Parathyroid adenoma (tissue), 2 donors: ENCODE measurements at regions not wholly inside any gene's neighbourhood (a gene's known extent, or its start where the extent isn't known, plus 50 kb on each side); places are given as distances from the start of the nearest gene placed in this dataset.

ENCODE experiments used
- H2AFZ ChIP-seq: fragments of 300-600 bp; sonication (generic); one replicate; pipeline ENCODE4 v1.7.0; 2017; ENCODE audit warnings: antibody characterized with exemption, mild to moderate bottlenecking
- H3K27ac ChIP-seq: fragments of 300-600 bp; sonication (generic); one replicate; pipeline ENCODE4 v1.7.0; 2017
- H3K27me3 ChIP-seq: fragments of 300-600 bp; sonication (generic); one replicate; pipeline ENCODE4 v1.7.0; 2017; ENCODE audit warnings: low read length; ENCODE audit not compliant: control insufficient read depth, insufficient read depth
- H3K36me3 ChIP-seq: fragments of 300-600 bp; sonication (generic); one replicate; pipeline ENCODE4 v1.7.0; 2017; ENCODE audit warnings: low read length; ENCODE audit not compliant: control insufficient read depth, insufficient read depth
- H3K4me1 ChIP-seq: fragments of 300-600 bp; sonication (generic); one replicate; pipeline ENCODE4 v1.7.0; 2017; ENCODE audit warnings: control low read depth
- H3K4me2 ChIP-seq: fragments of 300-600 bp; sonication (generic); one replicate; pipeline ENCODE4 v1.7.0; 2017; ENCODE audit warnings: low read length
- H3K4me3 ChIP-seq: fragments of 300-600 bp; sonication (generic); one replicate; pipeline ENCODE4 v1.7.0; 2017; ENCODE audit warnings: low read depth, low read length
- H3K79me2 ChIP-seq: fragments of 300-600 bp; sonication (generic); one replicate; pipeline ENCODE4 v1.7.0; 2017; ENCODE audit warnings: control low read depth
- H3K9ac ChIP-seq: fragments of 300-600 bp; sonication (generic); one replicate; pipeline ENCODE4 v1.7.0; 2017; ENCODE audit warnings: mild to moderate bottlenecking
- H3K9me3 ChIP-seq: fragments of 300-600 bp; sonication (generic); one replicate; pipeline ENCODE4 v1.7.0; 2017; ENCODE audit warnings: low read length; ENCODE audit not compliant: control insufficient read depth
- TF ChIP-seq, protein P1 (sequence below): fragments of 300-600 bp; sonication (generic); IDR thresholded peaks from one replicate; pipeline ENCODE4 v1.7.0; 2017; ENCODE audit warnings: antibody characterized with exemption, mild to moderate bottlenecking
- donor health status: primary hyperparathyroidism.

DNA sequence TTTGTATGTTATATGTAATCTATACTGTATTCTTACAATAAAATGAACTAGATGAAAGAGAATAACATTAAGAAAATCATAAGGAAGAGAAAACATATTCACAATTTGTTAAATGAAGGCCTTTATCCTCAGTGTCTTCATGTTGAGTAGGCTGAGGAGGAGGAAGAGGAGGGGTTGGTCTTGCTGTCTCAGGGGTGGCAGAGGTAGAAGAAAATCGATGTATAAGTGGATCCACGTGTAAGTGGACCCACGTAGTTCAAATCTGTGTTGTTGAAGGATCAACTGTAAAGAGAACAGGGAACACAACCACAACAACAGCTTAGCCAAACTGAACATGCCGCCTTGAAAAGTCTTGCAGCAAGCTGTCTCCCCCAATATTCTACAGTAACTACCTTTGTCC, 161.6 kb upstream of the NRP1 start:
- no peaks in the 10 kb centered on the region for H3K4me1 ChIP-seq
- TF ChIP-seq, protein P1, sequence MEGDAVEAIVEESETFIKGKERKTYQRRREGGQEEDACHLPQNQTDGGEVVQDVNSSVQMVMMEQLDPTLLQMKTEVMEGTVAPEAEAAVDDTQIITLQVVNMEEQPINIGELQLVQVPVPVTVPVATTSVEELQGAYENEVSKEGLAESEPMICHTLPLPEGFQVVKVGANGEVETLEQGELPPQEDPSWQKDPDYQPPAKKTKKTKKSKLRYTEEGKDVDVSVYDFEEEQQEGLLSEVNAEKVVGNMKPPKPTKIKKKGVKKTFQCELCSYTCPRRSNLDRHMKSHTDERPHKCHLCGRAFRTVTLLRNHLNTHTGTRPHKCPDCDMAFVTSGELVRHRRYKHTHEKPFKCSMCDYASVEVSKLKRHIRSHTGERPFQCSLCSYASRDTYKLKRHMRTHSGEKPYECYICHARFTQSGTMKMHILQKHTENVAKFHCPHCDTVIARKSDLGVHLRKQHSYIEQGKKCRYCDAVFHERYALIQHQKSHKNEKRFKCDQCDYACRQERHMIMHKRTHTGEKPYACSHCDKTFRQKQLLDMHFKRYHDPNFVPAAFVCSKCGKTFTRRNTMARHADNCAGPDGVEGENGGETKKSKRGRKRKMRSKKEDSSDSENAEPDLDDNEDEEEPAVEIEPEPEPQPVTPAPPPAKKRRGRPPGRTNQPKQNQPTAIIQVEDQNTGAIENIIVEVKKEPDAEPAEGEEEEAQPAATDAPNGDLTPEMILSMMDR = no peak
- no peak overlapping the region for H3K27ac ChIP-seq
- H3K4me3 ChIP-seq = no peak overlapping the region
- H3K27me3 ChIP-seq = no peaks in the 10 kb centered on the region
- H3K79me2 ChIP-seq = no peaks in the 10 kb centered on the region
- no peak overlapping the region for H3K4me2 ChIP-seq
- H2AFZ ChIP-seq = no peak overlapping the region
- H3K36me3 ChIP-seq = no peaks in the 10 kb centered on the region
- H3K9ac ChIP-seq = no peak overlapping the region
- H3K9me3 ChIP-seq = no peaks in the 10 kb centered on the region

DNA sequence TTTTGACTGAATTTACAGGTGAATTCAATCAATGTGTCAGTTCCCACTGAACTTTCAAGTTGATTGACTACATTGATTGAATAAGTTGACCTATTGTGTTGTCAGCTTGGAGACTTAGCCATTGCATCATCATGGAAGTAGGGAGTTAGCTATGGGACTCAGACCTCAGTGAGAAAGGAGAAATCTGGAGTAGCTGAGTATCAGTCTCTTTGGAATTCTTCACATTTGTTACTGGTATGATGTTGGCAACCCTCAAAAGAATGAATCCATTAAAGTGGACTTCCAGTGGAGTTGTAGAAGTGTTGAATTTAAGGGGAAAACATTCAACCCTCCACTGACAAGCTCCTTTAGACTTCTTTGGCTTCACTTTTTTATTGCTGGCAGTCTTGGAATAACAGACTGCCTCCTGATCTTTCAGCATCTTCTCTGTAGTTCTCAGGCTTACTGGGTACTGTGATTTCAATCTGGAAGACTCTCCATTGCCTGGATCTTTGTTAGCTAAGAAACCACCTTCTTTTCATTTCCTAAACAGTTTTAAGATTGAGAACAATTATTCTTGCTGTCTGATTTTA, 160.3 kb upstream of the NRP1 start:
- H3K36me3 ChIP-seq = no peaks in the 10 kb centered on the region
- H3K79me2 ChIP-seq = no peaks in the 10 kb centered on the region
- H2AFZ ChIP-seq = no peak overlapping the region
- H3K9me3 ChIP-seq = no peaks in the 10 kb centered on the region
- TF ChIP-seq, protein P1 = no peak
- no peaks in the 10 kb centered on the region for H3K27me3 ChIP-seq
- H3K9ac ChIP-seq = no peak overlapping the region
- no peaks in the 10 kb centered on the region for H3K4me1 ChIP-seq
- no peak overlapping the region for H3K4me2 ChIP-seq
- no peak overlapping the region for H3K27ac ChIP-seq
- H3K4me3 ChIP-seq = no peak overlapping the region

DNA sequence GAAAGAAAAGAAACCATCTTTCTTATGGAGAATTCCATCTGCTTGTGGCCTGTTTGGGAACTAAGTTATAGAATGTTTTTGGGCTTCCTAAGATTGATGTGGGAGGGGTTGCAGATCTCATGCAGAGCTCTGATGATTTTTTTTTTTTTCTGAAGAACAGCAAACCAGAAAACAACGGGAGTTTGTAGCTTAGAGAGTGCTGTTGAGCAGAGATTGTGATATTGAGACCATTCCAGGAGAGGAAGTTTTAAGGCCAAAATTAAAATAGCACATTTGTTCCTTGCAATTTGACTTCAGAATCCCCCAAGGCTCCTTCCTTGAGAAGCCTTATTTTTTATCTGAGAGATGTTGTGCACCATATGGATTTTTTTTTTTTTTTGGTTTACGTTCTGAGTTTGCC, 159.5 kb upstream of the NRP1 start:
- Histone ChIP-seq H3K27me3 (no peaks in the 10 kb centered on the region), H3K9me3 (no peaks in the 10 kb centered on the region), H3K27ac (no peak overlapping the region), H3K79me2 (no peaks in the 10 kb centered on the region), H2AFZ (no peak overlapping the region), H3K4me3 (no peak overlapping the region), H3K4me1 (no peaks in the 10 kb centered on the region), H3K9ac (no peak overlapping the region), H3K4me2 (no peak overlapping the region), H3K36me3 (no peaks in the 10 kb centered on the region)
- TF ChIP-seq, protein P1 = no peak

DNA sequence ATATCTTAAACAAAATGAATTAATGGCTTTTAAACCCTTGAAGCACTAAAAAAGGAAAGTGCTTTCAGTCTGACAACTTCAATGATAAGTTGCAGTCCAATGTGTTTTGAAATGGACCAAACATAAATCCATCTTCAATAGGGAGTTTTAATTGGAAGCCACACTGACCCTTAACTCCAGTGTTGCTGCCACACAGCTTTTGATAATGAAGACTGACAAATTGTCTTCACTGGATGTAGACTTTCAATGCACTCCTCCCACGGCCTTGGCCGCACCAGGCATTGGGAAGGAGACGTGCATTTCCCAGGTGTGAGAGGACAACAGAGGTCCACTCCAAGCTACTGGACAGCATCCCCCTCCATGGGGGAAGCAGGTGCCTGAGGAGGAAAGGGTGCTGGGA, 159.0 kb upstream of the NRP1 start:
- Histone ChIP-seq H3K79me2 (no peaks in the 10 kb centered on the region), H3K9ac (no peak overlapping the region), H3K4me3 (no peak overlapping the region), H3K27me3 (no peaks in the 10 kb centered on the region), H2AFZ (no peak overlapping the region), H3K4me1 (no peaks in the 10 kb centered on the region), H3K36me3 (no peaks in the 10 kb centered on the region), H3K27ac (no peak overlapping the region), H3K9me3 (no peaks in the 10 kb centered on the region), H3K4me2 (no peak overlapping the region)
- TF ChIP-seq, protein P1 = no peak

DNA sequence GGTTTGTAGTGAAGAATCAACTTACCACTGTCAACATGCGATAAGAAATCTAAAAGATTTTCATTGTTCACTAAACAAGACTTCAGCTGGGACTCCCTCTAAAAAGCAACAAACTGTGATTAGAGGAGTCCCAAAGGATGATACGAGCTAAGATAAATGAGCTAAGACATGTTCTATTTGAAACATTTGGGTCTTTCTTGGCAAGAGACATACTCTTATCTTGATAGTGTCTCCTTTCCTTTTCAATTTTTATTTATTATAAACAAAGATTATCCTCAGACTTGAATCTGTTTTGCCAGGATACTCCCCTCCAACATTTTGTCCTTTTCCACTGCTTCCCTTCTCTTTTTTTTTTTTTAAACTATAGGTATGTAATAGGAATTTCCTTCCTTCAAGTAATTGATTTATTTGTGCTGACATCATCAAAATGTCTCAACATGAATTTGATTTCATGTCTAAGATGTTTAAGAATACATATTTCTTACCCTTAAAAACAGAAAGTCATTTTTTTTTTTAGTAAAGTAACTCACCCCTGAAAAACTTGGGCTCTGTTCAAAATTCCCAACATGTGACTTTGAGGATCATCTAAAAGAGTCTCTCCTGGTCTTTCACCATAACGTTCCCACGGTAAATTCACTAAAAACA, 158.4 kb upstream of the NRP1 start:
- H3K79me2 ChIP-seq = no peaks in the 10 kb centered on the region
- TF ChIP-seq, protein P1 = no peak
- H3K4me2 ChIP-seq = no peak overlapping the region
- H3K9me3 ChIP-seq = no peaks in the 10 kb centered on the region
- H3K27me3 ChIP-seq = no peaks in the 10 kb centered on the region
- no peak overlapping the region for H3K9ac ChIP-seq
- H3K4me3 ChIP-seq = no peak overlapping the region
- H3K27ac ChIP-seq = no peak overlapping the region
- no peaks in the 10 kb centered on the region for H3K36me3 ChIP-seq
- H2AFZ ChIP-seq = no peak overlapping the region
- H3K4me1 ChIP-seq = no peaks in the 10 kb centered on the region
